B cell (primary cell): ENCODE measurements at regions not wholly inside any gene's neighbourhood (a gene's known extent, or its start where the extent isn't known, plus 50 kb on each side); places are given as distances from the start of the nearest gene placed in this dataset.

Experiments used
- ATAC-seq: fragments of 200-7000 bp; cut with Tn5 transposase; one replicate; pipeline ENCODE4 v1.10.0; 2021; ENCODE audit warnings: low read depth, mild to moderate bottlenecking, moderate number of reproducible peaks, moderate library complexity
- CTCF ChIA-PET: fragments of 350-600 bp; sonication (Branson Sonifier 250); formaldehyde crosslinking; loops from one replicate; lab custom pipeline; 2021; ENCODE audit warnings: antibody characterized with exemption, inconsistent platforms; lab: Charles Lee
- POLR2A ChIA-PET: fragments of 350-600 bp; sonication (Branson Sonifier 250); formaldehyde crosslinking; loops from one replicate; lab custom pipeline; 2021; ENCODE audit warnings: antibody characterized with exemption; lab: Charles Lee
- DNase-seq: peaks from one replicate; pipeline ENCODE4 v3.0.0; 2013
- H2AFZ ChIP-seq: 2 replicates; pipeline ENCODE4 v1.6.1; 2012; ENCODE audit warnings: mild to moderate bottlenecking, low read depth, low read length; ENCODE audit not compliant: insufficient read depth, poor library complexity, severe bottlenecking
- H3K27ac ChIP-seq, 2 donors: 1 replicate in 1 of 2; 2 replicates in 1 of 2; pipeline ENCODE4 v1.5.1; 2012 to 2013; ENCODE audit warnings: low read length in 2 of 2, mild to moderate bottlenecking in 2 of 2, moderate library complexity in 1 of 2
- H3K27me3 ChIP-seq, 4 experiments: fragments of 200-600 bp in 1 of 4; sonication (generic) in 1 of 4; replicated peaks in 1 of 4; 1 replicate in 2 of 4; 2 replicates in 2 of 4; pipeline versions ENCODE4 v1.6.1 to v1.7.0; 2013 to 2016; ENCODE audit warnings: low read length in 3 of 4, mild to moderate bottlenecking in 2 of 4, mixed read lengths in 1 of 4, moderate library complexity in 1 of 4; ENCODE audit not compliant: insufficient read depth in 4 of 4, control insufficient read depth in 3 of 4; ENCODE audit errors: control extremely low read depth in 1 of 4
- H3K36me3 ChIP-seq, 2 experiments: replicated peaks in 1 of 2; 1 replicate in 1 of 2; 2 replicates in 1 of 2; pipeline versions ENCODE4 v1.6.1 to v1.7.1; 2013; ENCODE audit warnings: low read length in 1 of 2; ENCODE audit not compliant: insufficient read depth in 2 of 2, control insufficient read depth in 1 of 2; ENCODE audit errors: control extremely low read depth in 1 of 2, extremely low read depth in 1 of 2
- H3K4me1 ChIP-seq, 2 donors: fragments of 200-600 bp in 1 of 2; sonication (generic) in 1 of 2; 1 replicate in 1 of 2; 2 replicates in 1 of 2; pipeline versions ENCODE4 v1.5.1 to v1.6.1; 2013 to 2017; ENCODE audit warnings: low read length in 2 of 2; ENCODE audit not compliant: control insufficient read depth in 2 of 2, insufficient read depth in 2 of 2
- H3K4me2 ChIP-seq: replicated peaks from 2 replicates; pipeline ENCODE3; 2012; ENCODE audit warnings: mild to moderate bottlenecking, low read depth, low read length; ENCODE audit not compliant: poor library complexity, severe bottlenecking
- H3K4me3 ChIP-seq, 5 experiments: fragments of 200-600 bp in 1 of 5; sonication (generic) in 1 of 5; 1 replicate in 3 of 5; 2 replicates in 2 of 5; pipeline versions ENCODE4 v1.5.1 to v1.7.0; 2011 to 2016; ENCODE audit warnings: low read length in 4 of 5, mild to moderate bottlenecking in 4 of 5, low read depth in 2 of 5, control low read depth in 1 of 5, moderate library complexity in 1 of 5; ENCODE audit not compliant: insufficient read depth in 1 of 5; ENCODE audit errors: control extremely low read depth in 1 of 5, extremely low read depth in 1 of 5
- H3K79me2 ChIP-seq: fragments of 200-600 bp; sonication (generic); one replicate; pipeline ENCODE4 v1.6.0; 2016; ENCODE audit warnings: low read length; ENCODE audit not compliant: control insufficient read depth, insufficient read depth
- H3K9ac ChIP-seq: fragments of 200-600 bp; sonication (generic); 2 replicates; pipeline ENCODE4 v1.6.1; 2017; ENCODE audit warnings: mild to moderate bottlenecking, low read length, moderate library complexity
- H3K9me3 ChIP-seq, 3 donors: one replicate each; pipeline versions ENCODE4 v1.6.1 to v1.7.1; 2013; ENCODE audit warnings: low read length in 2 of 3; ENCODE audit not compliant: control insufficient read depth in 2 of 3, insufficient read depth in 1 of 3; ENCODE audit errors: control extremely low read depth in 1 of 3
- H4K20me1 ChIP-seq: 2 replicates; pipeline ENCODE4 v1.6.0; 2012; ENCODE audit warnings: mild to moderate bottlenecking, low read length; ENCODE audit not compliant: insufficient read depth, control insufficient read depth, poor library complexity, severe bottlenecking
- H3K27ac Mint-ChIP-seq: one replicate; pipeline ENCODE4 v1.8.0; 2021; ENCODE audit warnings: mixed read lengths
- H3K27me3 Mint-ChIP-seq: one replicate; pipeline ENCODE4 v1.8.0; 2021; ENCODE audit warnings: mixed read lengths
- H3K4me1 Mint-ChIP-seq: one replicate; pipeline ENCODE4 v1.8.0; 2021; ENCODE audit warnings: mixed read lengths
- H3K4me3 Mint-ChIP-seq: one replicate; pipeline ENCODE4 v1.8.0; 2021; ENCODE audit warnings: mixed read lengths
- H3K9me3 Mint-ChIP-seq: one replicate; pipeline ENCODE4 v1.8.0; 2022; ENCODE audit warnings: mixed read lengths; ENCODE audit not compliant: insufficient read depth
- EZH2 ChIP-seq: IDR thresholded peaks from 2 replicates; pipeline ENCODE4 v1.6.1; 2012; ENCODE audit warnings: borderline replicate concordance, low read depth, mild to moderate bottlenecking, moderate library complexity, low read length; ENCODE audit not compliant: insufficient read depth, poor library complexity, severe bottlenecking
- WGBS: methylation state at CpG from one replicate; pipeline ENCODE4 v1.1.5; 2013; ENCODE audit warnings: missing lambda C conversion rate; ENCODE audit not compliant: insufficient coverage; 5-methylcytosine and 5-hydroxymethylcytosine counted together
- intact Hi-C: fragments of 100-400 bp; cut with micrococcal nuclease; formaldehyde crosslinking; loops from one replicate; pipeline ENCODE4 v1.10.0; 2022
- TF ChIP-seq, protein P1 (sequence below): fragments of 200-600 bp; IDR thresholded peaks from one replicate; pipeline ENCODE4 v1.8.0; 2022; ENCODE audit warnings: antibody characterized with exemption, mild to moderate bottlenecking

DNA sequence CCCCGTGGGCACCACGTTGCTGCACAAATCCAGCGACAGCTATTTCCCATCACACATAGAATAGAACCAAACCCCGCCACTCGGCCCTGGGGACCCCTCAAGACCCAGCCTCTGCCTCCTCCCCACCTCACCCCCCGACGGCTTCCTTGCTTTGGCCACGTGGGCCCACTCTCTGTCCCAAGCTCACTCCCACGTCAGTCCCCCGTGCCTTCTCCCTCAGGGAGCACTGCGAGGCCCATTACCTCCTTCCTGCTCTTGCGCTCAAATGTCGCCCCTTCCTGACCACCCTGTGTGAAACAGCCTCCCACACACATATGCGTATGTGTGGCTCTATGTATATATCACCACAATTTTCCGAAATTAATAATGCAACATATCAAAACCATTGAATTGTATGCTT lies 239.7 kb downstream of the SH3BP4 start:
- Mint-ChIP-seq H3K4me1 (no peaks in the 10 kb centered on the region), H3K9me3 (peaks cover 3% of the 10 kb centered on the region), H3K27me3 (peaks cover 24% of the 10 kb centered on the region), H3K4me3 (no peak overlapping the region), H3K27ac (no peak overlapping the region)
- no peak overlapping the region for H3K9ac ChIP-seq
- TF ChIP-seq, protein P1, sequence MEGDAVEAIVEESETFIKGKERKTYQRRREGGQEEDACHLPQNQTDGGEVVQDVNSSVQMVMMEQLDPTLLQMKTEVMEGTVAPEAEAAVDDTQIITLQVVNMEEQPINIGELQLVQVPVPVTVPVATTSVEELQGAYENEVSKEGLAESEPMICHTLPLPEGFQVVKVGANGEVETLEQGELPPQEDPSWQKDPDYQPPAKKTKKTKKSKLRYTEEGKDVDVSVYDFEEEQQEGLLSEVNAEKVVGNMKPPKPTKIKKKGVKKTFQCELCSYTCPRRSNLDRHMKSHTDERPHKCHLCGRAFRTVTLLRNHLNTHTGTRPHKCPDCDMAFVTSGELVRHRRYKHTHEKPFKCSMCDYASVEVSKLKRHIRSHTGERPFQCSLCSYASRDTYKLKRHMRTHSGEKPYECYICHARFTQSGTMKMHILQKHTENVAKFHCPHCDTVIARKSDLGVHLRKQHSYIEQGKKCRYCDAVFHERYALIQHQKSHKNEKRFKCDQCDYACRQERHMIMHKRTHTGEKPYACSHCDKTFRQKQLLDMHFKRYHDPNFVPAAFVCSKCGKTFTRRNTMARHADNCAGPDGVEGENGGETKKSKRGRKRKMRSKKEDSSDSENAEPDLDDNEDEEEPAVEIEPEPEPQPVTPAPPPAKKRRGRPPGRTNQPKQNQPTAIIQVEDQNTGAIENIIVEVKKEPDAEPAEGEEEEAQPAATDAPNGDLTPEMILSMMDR: no peak
- CTCF ChIA-PET: no interaction called here
- H3K4me2 ChIP-seq: no peak overlapping the region
- 74% methylated on average over 12 of the region's 15 CpGs for WGBS
- H2AFZ ChIP-seq: no peak overlapping the region
- peaks cover 0 to 6% (median 0%) of the 10 kb centered on the region in 3 donors for H3K9me3 ChIP-seq
- no peaks in the 10 kb centered on the region for H3K27me3 ChIP-seq
- no peak overlapping the region for H3K27ac ChIP-seq
- H3K36me3 ChIP-seq: no peaks in the 10 kb centered on the region
- H3K4me3 ChIP-seq: no peak overlapping the region
- no peak for ATAC-seq
- no peaks in the 10 kb centered on the region for H3K79me2 ChIP-seq
- DNase-seq: no peak
- no peaks in the 10 kb centered on the region for H4K20me1 ChIP-seq
- no peaks in the 10 kb centered on the region for H3K4me1 ChIP-seq
- POLR2A ChIA-PET: no interaction called here
- intact Hi-C loops: no loop called here

DNA sequence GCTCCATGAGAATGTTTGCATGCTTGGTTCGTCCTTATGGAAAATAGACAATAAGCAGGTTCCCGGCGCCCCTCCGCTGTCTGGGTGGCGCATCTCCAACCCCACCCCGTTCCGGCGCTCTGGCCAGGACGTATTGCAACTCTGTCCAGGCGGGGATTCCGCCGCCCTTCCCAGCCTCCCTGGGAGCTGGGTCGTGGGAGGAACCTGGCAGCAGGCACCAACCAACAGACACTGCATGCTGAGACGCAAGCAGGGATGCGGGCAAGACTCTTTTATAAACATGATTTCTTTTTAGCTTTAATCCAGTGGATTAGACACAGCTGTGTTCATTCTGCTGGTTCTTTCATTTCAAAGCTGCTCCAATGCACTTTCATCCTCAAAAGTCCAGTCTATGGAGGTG lies 240.2 kb downstream of the SH3BP4 start:
- Histone ChIP-seq H3K9me3 (peaks cover 0 to 6% (median 0%) of the 10 kb centered on the region in 3 donors), H3K9ac (no peak overlapping the region), H3K79me2 (no peaks in the 10 kb centered on the region), H3K4me2 (no peak overlapping the region), H3K27me3 (no peaks in the 10 kb centered on the region), H4K20me1 (no peaks in the 10 kb centered on the region), H2AFZ (no peak overlapping the region), H3K36me3 (no peaks in the 10 kb centered on the region), H3K27ac (no peak overlapping the region), H3K4me1 (no peaks in the 10 kb centered on the region), H3K4me3 (no peak overlapping the region)
- peaks cover 3% of the 10 kb centered on the region for H3K9me3 Mint-ChIP-seq
- 96% methylated on average over 15 of the region's 15 CpGs for WGBS
- H3K27me3 Mint-ChIP-seq: peaks cover 24% of the 10 kb centered on the region
- no peaks in the 10 kb centered on the region for H3K4me1 Mint-ChIP-seq
- TF ChIP-seq EZH2: no peak
- TF ChIP-seq, protein P1: no peak
- no peak overlapping the region for H3K27ac Mint-ChIP-seq
- ChIA-PET POLR2A (no interaction called here), CTCF (no interaction called here)
- no peak overlapping the region for H3K4me3 Mint-ChIP-seq
- DNase-seq (no peak), ATAC-seq (no peak)
- intact Hi-C loops: no loop called here
